ENCODE measurements at regions not wholly inside any gene's neighbourhood (a gene's known extent, or its start where the extent isn't known, plus 50 kb on each side); places are given as distances from the start of the nearest gene placed in this dataset.

DNA sequence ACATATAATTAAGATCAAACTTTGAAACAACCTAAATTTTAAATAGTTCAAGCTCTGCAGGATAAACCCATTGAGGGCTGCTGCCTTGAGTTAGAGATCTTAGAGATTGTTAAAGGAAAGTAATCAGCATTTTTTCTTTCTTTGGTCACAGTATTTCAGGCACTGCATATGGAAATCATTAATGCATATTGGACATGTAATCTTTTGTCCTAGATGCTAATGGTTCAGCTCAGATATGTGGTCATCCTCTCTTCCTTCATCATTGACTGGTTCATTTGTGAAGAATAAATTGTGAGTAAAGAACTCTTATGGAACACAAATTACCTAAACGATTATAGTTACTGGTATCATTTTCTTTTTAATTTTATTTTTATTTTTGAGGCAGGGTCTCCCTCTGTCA lies 82.0 kb upstream of the PRLR start:
- no peak overlapping the region for H3K4me3 ChIP-seq (ENCODE audit: low read depth, low read length)
- TF ChIP-seq CTCF (IDR thresholded peaks at IDR 0.05; ENCODE audit: control insufficient read depth, extremely low read depth, insufficient read depth): no peak
- no peak for DNase-seq (ENCODE audit: low read depth)

DNA sequence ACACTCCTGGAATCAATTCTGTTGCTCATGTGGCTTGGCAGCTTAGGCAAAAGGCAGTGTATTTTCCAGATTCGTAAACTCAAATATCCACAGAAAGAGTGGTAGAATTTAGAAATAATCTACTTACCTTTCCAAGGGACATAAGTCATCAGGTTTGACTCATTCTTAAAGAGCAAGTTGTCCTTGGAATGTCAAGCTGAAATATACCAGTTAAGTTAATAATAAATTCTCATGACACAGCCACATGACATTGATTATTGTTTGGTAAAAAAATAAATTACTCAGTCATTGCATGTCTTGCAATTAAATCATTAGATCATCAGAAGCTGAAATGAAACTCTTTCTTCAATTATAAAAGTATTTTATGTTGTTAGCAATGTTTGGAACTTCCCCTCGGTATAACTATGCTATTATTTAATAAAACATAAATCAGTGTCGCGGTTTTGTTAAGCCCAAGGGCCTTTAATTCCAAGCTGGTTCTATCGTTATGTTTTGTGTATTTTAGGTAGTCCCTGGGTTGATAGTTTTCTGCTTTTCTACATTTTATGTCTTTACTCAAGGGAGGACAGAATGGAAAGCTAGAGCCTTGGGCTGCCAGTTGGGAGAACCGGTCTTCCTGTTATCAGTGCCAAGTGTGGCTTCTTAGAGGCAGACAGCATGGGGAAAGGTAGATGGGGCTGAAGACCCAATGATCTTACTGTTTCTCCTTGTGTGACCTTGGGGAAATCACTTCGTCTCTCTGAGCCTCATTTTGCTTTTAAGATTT lies 79.3 kb upstream of the PRLR start:
- H3K4me3 ChIP-seq (ENCODE audit: low read depth, low read length): no peak overlapping the region
- TF ChIP-seq CTCF (IDR thresholded peaks at IDR 0.05; ENCODE audit: control insufficient read depth, extremely low read depth, insufficient read depth): no peak

GRCh38 chr5:35308421-35308820 lies 78.1 kb upstream of the PRLR start:
- no peak for DNase-seq (ENCODE audit: low read depth)
- no peak for TF ChIP-seq CTCF (IDR thresholded peaks at IDR 0.05; ENCODE audit: control insufficient read depth, extremely low read depth, insufficient read depth)
- H3K4me3 ChIP-seq (ENCODE audit: low read depth, low read length): no peak overlapping the region

More for the DNA sequence above, 79.3 kb upstream of the PRLR start:
- DNase-seq (ENCODE audit: low read depth): no peak

GRCh38 chr5:35306716-35307365 lies 76.6 kb upstream of the PRLR start:
- TF ChIP-seq CTCF (IDR thresholded peaks at IDR 0.05; ENCODE audit: control insufficient read depth, extremely low read depth, insufficient read depth): no peak
- no peak overlapping the region for H3K4me3 ChIP-seq (ENCODE audit: low read depth, low read length)
- no peak for DNase-seq (ENCODE audit: low read depth)

- DNase-seq (ENCODE audit: low read depth): no peak
- TF ChIP-seq CTCF (IDR thresholded peaks at IDR 0.05; ENCODE audit: control insufficient read depth, extremely low read depth, insufficient read depth): no peak
Observed at GRCh38 chr5:35305336-35306020, 75.2 kb upstream of the PRLR start.

DNA sequence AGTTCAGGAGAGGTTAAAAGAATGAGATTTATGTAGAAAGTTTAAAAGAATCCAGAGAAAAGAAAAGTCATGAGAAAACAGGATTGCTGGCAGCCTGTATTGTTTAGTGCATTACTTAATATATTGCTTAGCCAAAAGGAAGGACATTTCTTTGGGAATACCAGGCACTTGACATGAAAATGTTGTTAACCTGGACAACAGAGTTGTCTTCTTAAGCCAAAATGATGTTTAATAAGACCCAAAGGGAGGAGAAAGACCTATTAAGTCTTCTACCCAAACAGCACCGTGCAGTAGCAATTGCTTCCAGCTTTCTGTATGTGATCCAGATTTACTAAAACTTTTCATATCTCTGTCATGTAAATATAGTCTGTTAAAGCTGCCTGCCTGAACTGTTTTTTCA lies 74.0 kb upstream of the PRLR start:
- no peak for TF ChIP-seq CTCF (IDR thresholded peaks at IDR 0.05; ENCODE audit: control insufficient read depth, extremely low read depth, insufficient read depth)
- no peak for DNase-seq (ENCODE audit: low read depth)
- no peak overlapping the region for H3K4me3 ChIP-seq (ENCODE audit: low read depth, low read length)

More at GRCh38 chr5:35305336-35306020, 75.2 kb upstream of the PRLR start:
- no peak overlapping the region for H3K4me3 ChIP-seq (ENCODE audit: low read depth, low read length)
